GM11168 (cell line): ENCODE measurements at regions not wholly inside any gene's neighbourhood (a gene's known extent, or its start where the extent isn't known, plus 50 kb on each side); places are given as distances from the start of the nearest gene placed in this dataset.

ENCODE experiments used
- in situ Hi-C: fragments of 300-500 bp; cut with MboI; formaldehyde crosslinking; loops from one replicate; pipeline ENCODE4 v1.12.0; 2022; ENCODE audit warnings: low sequenced_read_pairs; ENCODE audit not compliant: unreplicated experiment

DNA sequence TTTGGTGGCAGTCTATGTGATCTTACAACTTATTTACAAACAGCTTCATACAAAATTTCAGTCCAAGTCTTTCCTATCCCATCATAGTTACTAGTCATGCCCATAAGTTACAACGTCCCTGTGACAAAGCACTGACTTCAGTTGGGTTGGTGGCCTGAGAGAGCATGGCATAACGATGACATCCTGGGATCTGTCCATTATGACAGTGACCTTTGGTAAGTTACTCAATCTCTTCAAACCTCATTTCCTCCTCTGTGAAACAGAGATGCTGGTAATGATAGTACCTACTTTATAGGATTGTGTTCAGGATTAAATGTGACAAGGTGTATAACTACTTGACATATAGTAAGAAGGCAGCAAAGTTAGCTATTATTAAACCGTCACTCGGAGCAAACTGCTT is 55.4 kb upstream of the ATP5MC3 start:
- in situ Hi-C loops = no loop called here

DNA sequence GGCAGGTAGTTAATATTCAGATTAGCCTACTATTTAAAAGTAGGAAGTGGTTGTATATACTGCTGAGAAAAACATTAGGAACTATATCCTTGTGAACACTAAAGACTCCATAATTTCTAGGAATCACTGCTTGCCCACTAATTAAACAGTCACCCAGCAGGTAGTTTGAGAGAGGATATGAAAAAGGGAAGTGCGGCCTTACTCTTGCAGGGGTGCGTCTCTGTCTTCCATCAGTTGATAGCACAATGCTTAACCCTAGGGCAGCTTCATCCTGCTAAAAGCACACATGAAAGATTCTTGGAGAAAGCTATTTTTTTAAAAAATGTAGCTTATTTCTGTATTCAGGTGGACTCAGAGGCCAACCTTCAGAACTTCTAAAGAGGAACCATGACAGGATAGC is 53.1 kb upstream of the ATP5MC3 start:
- in situ Hi-C loops = no loop called here

DNA sequence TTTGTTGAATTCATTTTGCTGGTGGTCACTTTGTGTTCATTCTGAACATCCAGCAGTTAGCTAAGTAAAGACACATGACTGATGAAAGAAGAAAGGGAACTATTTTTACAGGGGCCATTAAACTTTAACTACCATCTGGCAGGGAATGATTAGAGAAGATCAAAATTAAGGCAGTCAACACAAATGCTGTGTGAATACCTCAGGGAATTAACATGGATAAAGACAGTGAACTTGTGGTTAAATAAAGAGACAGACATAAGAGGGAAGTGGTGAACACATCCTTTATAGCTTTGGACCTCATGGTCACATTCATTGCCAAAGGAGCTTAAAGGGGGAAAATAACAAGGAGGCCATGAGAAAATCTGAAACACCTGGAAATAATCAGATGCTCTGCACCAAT is 52.6 kb upstream of the ATP5MC3 start:
- in situ Hi-C loops = no loop called here

DNA sequence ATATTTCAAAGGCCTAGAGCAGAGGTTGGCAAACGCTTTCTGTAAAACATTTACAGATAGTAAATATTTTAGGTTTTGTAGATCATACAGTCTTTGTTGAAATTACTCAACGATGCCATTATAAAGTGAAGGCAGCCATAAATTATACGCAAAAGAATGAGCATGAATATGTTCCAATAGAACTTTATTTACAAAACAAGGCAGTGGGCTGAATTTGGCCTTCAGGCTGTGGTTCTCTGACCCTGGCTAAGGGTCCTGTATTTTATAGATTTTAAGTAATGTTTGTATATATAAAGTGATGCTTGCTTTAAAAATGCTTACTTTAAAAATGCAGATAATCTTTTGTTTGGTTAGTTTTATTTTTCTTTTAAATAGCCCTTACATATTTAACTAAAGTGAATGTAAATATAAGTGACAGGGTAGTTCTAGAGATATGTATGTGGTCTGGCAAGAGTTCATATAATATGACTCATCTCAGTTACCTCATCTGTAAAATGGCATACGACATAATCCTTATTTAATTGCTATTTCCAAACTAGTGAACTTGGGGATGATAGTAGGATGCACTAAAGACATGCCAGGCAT is 51.7 kb upstream of the ATP5MC3 start:
- in situ Hi-C loops = no loop called here
